GM12874 (cell line): ENCODE measurements at regions not wholly inside any gene's neighbourhood (a gene's known extent, or its start where the extent isn't known, plus 50 kb on each side); places are given as distances from the start of the nearest gene placed in this dataset.

Source experiments
- TF ChIP-seq, protein P1 (sequence below): IDR thresholded peaks from 2 replicates; pipeline ENCODE4 v1.5.1; 2011; ENCODE audit warnings: low read depth, mild to moderate bottlenecking, control low read depth, low read length, moderate library complexity; ENCODE audit not compliant: insufficient read depth

DNA sequence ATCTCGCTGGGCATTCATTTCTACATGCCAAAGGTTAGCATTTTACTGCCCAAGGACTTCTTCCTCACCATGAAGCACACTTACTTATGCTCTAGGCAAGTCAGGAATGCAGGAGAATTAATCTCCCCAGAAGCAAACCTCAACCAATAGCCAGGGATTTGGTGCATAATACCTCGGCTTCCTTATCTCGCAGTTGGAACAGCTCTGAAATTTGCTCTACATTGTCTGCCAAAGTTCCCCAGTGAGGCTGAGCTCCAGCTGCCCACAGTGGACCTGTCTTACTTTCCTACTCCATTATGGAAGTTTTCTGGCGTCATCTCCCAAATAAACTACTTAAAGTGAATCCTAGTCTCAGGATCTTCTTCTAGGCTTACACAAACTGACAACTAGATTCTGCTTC lies 57.6 kb upstream of the PPM1J start:
- TF ChIP-seq, protein P1, sequence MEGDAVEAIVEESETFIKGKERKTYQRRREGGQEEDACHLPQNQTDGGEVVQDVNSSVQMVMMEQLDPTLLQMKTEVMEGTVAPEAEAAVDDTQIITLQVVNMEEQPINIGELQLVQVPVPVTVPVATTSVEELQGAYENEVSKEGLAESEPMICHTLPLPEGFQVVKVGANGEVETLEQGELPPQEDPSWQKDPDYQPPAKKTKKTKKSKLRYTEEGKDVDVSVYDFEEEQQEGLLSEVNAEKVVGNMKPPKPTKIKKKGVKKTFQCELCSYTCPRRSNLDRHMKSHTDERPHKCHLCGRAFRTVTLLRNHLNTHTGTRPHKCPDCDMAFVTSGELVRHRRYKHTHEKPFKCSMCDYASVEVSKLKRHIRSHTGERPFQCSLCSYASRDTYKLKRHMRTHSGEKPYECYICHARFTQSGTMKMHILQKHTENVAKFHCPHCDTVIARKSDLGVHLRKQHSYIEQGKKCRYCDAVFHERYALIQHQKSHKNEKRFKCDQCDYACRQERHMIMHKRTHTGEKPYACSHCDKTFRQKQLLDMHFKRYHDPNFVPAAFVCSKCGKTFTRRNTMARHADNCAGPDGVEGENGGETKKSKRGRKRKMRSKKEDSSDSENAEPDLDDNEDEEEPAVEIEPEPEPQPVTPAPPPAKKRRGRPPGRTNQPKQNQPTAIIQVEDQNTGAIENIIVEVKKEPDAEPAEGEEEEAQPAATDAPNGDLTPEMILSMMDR: no peak

DNA sequence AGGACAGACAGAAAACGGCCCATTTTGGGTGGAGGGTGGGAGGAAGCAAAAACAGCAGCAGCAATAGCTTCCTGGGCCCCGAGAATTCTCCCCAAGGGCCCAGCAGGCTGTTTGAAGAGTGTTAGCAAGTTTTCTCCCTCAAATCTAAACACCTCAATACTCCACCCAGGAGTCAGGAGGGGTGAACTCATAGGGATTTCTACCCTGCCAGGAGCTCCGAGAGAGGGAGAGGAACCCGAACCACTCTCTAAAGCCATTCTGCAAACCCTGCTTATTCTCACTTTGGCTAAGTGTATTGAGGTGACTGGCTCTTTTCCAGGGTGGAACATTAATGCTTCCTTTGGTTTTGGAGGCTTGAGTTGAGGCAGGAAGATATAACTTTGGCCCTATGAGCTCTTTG lies 55.6 kb upstream of the PPM1J start:
- TF ChIP-seq, protein P1: no peak

DNA sequence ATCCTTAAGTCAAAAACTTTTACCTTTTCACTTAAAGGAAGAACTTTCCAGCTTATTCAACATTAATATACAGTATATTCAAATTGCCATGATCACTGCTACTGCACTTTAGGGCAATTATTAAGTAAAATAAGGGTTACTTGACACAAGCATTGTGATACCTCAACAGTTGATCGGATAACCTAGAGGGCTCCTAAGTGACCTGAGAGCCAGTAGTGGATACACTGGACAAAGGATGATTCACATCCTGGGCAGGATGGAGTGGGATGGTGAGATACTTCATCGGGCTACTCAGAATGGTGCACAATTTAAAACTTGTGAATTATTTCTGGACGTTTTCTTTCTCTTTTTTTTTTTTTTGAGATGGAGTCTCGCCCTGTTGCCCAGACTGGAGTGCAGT lies 54.5 kb upstream of the PPM1J start:
- TF ChIP-seq, protein P1: no peak

DNA sequence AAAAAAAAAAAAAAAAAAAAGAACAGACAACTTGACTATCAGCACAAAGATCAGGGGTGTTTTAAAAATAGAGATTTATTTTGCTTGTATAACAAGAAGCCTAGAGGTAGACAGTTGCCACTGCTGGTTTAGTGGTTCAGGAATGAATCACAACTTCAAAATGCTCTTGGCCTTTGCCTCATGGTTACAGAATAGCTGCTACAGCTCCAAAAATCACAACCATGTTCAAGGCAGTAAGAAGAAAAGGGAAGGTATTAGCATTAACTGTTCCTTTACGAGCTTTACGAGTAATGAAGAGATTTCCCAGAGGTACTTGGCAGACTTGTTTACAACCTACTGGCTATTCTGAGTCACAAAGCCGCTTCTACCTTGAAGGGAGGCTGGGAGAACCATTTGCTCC lies 52.5 kb upstream of the PPM1J start:
- TF ChIP-seq, protein P1: no peak
